M059J (cell line): ENCODE measurements at regions not wholly inside any gene's neighbourhood (a gene's known extent, or its start where the extent isn't known, plus 50 kb on each side); places are given as distances from the start of the nearest gene placed in this dataset.
A peak's percentile ranks its signal among the peaks of the same experiment; 100 is the strongest.

ENCODE experiments used
- DNase-seq: peaks from one replicate; pipeline ENCODE4 v3.0.0-alpha.2; 2012; ENCODE audit warnings: low read depth

DNA sequence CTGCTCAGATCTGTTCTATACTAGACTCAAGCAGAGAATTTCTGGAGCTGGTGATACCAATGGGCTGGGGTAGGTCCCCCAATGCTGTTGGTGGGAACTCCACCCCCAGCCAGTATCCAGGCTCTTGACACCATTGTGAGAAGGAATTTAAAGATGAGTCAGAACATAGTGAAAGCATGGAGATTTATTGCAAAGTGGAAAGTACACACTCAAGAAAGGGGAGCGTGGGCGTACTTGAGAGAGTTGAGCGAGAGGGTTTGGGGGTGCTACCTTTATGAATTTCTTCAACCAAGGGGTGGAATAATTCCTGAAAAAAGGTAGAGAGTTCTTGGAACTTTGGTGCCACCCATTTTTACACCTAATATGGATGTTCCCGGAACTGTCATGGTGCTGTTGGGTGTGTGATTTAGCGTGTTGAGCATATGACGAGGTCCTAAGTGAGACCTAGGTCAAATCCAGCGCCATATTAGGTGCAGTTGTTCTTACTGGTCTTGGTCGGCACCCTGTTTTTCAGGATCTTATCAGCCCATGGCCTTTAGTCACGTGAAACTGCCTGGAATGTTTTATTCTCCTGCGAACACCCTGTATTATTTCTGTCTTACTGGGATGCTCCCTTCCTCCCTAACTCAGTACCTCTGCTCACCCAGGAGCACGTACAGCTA is 122.0 kb upstream of the AHR start:
- DNase-seq: no peak

GRCh38 chr7:17178545-17178944 is 119.9 kb upstream of the AHR start:
- no peak for DNase-seq

DNA sequence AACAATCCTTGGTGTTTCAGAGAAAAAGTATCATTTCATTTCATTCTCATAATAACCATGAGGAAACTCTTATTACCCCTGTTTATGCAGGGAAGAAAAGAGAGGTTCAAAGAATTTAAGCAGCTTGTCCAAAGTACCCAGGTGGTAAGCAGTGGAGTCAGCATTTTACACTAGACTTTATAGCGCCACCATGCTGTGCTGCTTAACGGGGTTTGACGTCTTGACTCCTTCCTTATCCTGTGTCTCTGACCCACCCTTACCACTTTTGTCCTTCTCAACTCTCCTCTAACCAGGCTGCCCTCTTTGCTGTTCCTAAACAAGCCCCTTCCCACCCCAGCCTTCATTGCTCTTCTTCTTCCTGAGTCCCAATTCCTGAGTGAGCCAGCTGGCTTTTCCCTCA is 117.0 kb upstream of the AHR start:
- DNase-seq: no peak

DNA sequence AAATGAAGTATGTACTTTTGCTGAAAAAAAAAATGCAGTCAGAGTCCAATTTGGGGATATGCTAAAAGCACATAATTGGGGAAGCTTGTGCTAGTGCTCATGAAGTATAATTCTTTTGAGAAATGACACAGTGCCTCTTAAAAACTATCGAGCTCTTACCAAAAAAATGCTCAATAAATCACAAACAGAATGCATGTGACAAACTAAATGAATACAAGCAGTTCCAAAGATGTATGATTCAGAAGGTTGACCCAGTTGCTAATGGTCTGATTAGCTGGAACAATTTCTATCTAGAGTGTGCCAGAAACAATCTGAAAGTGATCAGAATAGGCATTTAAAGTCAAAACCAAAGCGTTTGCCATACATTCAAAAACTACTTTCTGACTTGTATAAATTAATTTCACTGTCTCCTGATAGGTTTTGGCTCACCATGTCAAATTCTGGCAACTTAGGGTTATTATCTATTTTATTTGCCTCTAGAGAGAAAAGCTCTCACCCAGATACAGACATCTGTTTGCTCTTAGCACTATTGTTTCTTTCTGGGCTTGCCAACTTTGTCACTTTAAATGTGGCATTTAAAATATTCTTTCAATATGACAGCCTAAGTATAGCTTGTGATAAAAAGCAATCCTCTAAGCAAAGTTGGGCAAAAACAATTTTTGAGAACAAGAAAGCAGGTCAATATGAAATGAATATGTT is 114.7 kb upstream of the AHR start:
- peak; percentile 63 for DNase-seq

- DNase-seq: peak; percentile 68
Measured at GRCh38 chr7:17184805-17185689, 113.4 kb upstream of the AHR start.

- peak; percentile 85 for DNase-seq
Measured at GRCh38 chr7:17185690-17186070, 112.8 kb upstream of the AHR start.

DNA sequence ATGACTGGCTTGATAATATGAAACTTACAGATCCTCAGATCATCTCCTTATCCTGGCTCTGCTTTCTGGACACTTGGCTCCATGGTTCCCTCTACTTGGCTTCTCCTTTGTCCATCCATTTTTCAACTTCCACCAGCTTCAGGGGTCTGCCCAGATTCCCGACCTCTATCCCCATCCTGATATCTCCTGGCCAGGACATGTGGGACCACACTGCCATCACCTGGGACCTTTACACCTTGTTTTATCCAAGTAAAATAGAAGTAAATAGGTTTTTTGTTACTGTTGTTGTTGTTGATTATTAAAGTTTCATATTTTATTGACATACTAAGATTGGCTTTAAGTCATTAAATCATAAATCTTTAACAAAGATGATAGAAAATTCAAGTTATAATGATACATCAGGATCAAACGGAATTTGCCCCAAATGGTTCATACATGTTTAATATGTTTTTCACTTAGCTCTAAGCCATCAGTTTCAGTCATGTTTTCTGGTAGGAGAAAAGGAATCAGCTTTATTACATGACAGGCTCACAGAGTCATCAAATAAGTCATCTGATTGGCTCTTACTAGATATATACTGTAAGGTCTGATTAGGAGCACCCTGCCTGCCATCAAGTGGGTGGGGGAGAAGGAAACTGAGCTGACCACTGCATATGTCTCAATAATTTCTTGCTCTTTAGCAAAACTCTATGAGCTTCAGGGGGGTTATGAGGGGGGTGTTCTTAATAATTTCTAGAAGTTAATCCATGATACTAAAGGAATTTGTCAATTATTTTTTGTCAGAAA is 111.5 kb upstream of the AHR start:
- DNase-seq: no peak

- no peak for DNase-seq
Measured at GRCh38 chr7:17194656-17195055, 103.8 kb upstream of the AHR start.

GRCh38 chr7:17195576-17195975 is 102.9 kb upstream of the AHR start:
- DNase-seq: no peak

- no peak for DNase-seq
Measured at GRCh38 chr7:17205910-17206309, 92.5 kb upstream of the AHR start.

- no peak for DNase-seq
Measured at GRCh38 chr7:17206349-17206905, 92.0 kb upstream of the AHR start.

DNA sequence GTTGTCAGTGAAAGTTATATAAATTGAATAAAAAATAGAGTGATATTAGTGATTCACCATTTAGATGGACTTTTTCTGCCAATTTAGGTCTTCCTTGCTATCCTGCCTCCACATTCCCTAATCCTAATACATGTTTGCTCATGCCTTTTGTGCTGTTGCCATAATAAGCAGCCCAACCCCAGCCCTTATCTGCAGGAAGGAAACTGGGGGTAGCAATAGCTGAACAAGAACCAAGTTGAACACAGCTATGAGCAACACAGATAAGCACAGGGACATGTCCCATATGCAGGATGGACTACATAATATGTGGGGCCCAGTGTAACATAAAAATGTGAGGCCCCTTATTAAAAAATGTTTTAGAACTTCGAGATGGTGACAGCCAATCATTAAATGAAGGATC is 91.2 kb upstream of the AHR start:
- DNase-seq: no peak

DNA sequence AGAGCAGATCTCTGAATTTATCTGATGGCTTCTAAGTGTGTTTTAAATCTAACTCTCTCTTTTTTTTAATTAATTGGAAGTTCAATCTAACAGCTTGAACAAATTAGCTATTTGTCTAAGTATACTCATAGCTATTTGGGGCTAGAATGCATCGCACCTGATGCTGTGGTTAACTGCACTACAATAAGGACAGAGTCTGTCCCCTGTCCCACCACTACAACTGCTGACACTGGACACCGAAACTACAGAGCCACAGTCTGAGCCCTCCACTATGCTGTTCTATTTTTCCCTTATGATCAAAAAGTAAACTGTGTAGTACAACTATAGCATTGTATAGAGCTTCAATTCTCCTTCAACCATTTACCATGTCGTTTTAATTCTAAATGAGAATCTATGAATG is 89.4 kb upstream of the AHR start:
- DNase-seq: no peak

DNA sequence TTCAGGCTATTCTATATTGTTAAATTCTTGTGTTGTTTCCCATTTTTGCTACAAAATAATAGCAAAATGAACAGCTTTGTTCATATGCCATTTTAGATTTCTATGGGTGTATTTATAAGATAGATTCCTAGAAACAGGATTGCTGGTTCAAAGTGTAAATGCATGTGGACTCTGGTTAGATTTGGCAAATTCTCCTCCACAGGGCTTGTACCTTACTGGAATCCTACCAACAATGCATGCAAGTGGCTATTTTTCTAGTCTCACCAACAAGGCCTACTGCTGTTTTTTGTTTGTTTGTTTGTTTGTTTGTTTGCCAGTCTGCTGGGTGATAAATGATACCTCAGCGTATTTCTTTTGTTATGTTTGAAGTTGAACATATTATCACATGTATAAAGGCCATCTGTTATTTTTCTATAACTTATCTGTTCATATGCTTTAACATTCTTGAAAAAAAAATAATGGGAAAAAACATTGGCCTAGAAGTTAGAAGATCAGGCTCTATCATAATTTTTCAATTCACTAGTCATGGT is 87.1 kb upstream of the AHR start:
- no peak for DNase-seq

DNA sequence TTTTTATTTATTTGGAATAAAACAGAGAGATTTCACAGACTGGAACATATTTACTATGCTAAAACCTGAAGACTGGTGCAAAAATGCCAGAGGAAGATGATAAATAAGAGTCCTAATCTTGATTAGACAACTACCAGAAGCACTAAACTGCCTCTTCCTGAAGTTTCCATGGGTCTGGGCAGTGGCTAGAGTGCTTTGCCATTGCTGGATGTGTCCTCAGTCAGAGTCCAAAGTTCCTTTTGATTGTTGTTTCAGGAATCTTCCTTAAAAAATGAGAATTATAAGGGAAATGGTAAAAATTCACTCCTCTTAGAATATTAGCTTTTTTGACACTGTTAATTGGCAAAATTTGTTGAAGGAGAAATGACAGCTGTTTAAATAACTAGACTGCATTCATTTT is 86.3 kb upstream of the AHR start:
- DNase-seq: no peak

GRCh38 chr7:17227766-17228490 is 70.5 kb upstream of the AHR start:
- DNase-seq: no peak

GRCh38 chr7:17229228-17229627 is 69.2 kb upstream of the AHR start:
- no peak for DNase-seq

GRCh38 chr7:17230099-17230807 is 68.2 kb upstream of the AHR start:
- DNase-seq: no peak

DNA sequence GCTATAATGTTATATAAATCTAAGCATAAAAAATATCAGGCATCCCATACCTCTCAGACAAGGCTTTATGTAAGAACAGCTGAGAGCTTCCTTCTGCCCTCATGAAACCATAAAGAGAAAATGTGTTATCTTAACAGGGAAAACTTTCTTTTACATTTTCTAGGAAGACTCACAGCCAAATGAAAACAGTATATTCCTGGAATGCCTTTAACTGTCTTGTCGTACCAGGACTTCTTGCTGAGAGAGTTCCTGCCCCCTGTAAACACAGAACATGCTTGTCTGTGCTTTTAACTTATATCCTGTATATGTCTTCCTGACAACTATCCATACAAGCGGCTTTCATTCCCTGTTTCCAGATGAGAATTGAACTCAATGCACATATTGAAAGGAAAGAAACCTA is 64.8 kb upstream of the AHR start:
- DNase-seq: peak; percentile 9

GRCh38 chr7:17234030-17234397 is 64.4 kb upstream of the AHR start:
- peak; percentile 70 for DNase-seq
